HAP-1 (cell line): ENCODE measurements at regions not wholly inside any gene's neighbourhood (a gene's known extent, or its start where the extent isn't known, plus 50 kb on each side); places are given as distances from the start of the nearest gene placed in this dataset.

Source experiments
- DNase-seq, 2 experiments: peaks; one replicate each; pipeline ENCODE4 v3.0.0-alpha.2; 2016 to 2020; ENCODE audit warnings: low spot score in 2 of 2
- H3K27me3 ChIP-seq: fragments of 250-450 bp; sonication (Bioruptor Pico); 2 replicates; pipeline ENCODE4 v1.5.1; 2020; ENCODE audit warnings: low read depth, mild to moderate bottlenecking, moderate library complexity
- H3K36me3 ChIP-seq: fragments of 250-450 bp; sonication (Bioruptor Pico); replicated peaks from 2 replicates; pipeline ENCODE4 v1.5.1; 2020; ENCODE audit warnings: mild to moderate bottlenecking
- H3K4me1 ChIP-seq: fragments of 250-450 bp; sonication (Bioruptor Pico); 2 replicates; pipeline ENCODE4 v1.5.1; 2020; ENCODE audit warnings: mild to moderate bottlenecking
- H3K4me3 ChIP-seq: fragments of 250-450 bp; sonication (Bioruptor Pico); 2 replicates; pipeline ENCODE4 v1.5.1; 2020; ENCODE audit warnings: mild to moderate bottlenecking, moderate library complexity
- H3K9me3 ChIP-seq: fragments of 250-450 bp; sonication (Bioruptor Pico); 2 replicates; pipeline ENCODE4 v1.5.1; 2020; ENCODE audit warnings: mild to moderate bottlenecking, moderate library complexity
- in situ Hi-C: fragments of 300-500 bp; cut with MboI; formaldehyde crosslinking; loops from 3 replicates; pipeline ENCODE4 v1.14.3; 2020; ENCODE audit warnings: low sequenced_read_pairs, inconsistent platforms, mixed read lengths

DNA sequence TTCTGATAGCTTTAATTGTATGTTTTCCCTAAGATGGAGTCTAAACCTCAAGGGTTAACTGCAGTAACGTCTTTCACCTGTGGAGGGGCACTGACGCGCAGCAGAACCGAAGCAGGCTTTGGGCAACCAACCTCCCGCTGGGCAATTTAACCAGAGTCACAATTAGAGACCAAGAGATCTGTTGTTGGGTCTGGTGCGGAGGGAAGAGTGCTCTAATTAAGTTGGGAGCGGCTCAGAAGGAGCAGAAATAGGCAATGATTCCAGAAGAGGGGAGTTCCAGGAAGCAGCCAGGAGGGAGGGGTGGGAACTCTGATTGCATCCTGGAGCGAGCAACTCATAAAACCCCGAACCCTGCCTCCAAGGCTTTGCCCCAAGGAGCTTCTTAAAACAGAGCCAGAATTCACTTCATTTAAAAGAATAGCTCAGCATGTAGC is 245.8 kb downstream of the PAX3 start:
- Histone ChIP-seq H3K27me3 (peaks cover 22% of the 10 kb centered on the region), H3K9me3 (no peaks in the 10 kb centered on the region), H3K4me3 (no peak overlapping the region), H3K36me3 (no peaks in the 10 kb centered on the region), H3K4me1 (no peaks in the 10 kb centered on the region)
- DNase-seq: peak in 1 of 2 experiments; percentile 58
- in situ Hi-C loops: loop anchor here (25.0 kb wide), 1 partner anchor 259 kb away; a partner anchor contains a TSS

DNA sequence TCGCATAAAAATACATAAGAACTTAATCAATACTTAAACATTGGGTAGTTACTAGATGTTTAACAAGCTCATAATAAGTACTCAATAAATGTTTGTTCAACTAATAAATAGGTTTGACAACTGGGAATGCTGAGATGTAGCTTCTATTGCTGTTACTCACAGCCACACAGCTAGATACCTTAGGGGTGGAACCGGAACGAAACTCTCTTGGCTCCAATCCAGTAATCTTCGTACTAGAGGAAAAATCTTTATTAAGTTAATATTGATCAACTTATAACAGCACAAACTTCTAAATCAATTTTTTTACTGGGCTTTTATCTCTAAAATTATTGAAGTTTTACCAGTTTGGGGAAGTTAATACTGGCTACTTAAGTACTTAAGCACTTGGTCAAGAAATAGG is 247.8 kb downstream of the PAX3 start:
- in situ Hi-C loops: loop anchor here (25.0 kb wide), 1 partner anchor 261 kb away; a partner anchor contains a TSS
- Histone ChIP-seq H3K27me3 (peaks cover 21% of the 10 kb centered on the region), H3K36me3 (no peaks in the 10 kb centered on the region), H3K4me1 (no peaks in the 10 kb centered on the region), H3K9me3 (no peaks in the 10 kb centered on the region), H3K4me3 (no peak overlapping the region)
- DNase-seq: no peak

DNA sequence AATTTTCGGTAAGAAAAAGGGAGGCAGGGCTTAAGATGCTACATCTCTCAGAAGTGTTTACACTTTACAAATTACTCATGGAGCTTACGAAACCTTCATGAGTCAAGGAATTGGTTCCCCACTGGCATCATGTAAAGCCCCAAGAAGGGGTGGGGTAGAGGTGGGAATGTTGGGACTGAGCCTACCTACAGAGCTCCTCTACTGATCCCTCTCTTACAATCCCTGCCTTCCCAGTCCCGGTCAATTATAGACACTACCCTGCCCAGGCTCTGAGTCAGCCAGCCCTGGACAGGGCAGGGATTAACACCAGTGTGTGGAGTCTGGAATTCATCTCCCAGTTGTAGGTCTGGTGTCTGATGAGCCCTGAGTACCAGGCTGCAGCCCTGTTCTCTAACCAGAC is 248.9 kb downstream of the PAX3 start:
- in situ Hi-C loops: loop anchor here (10.0 to 25.0 kb wide), 2 partner anchors 262 to 515 kb away; a partner anchor contains a TSS
- Histone ChIP-seq H3K36me3 (no peaks in the 10 kb centered on the region), H3K27me3 (peaks cover 16% of the 10 kb centered on the region), H3K9me3 (no peaks in the 10 kb centered on the region), H3K4me1 (no peaks in the 10 kb centered on the region), H3K4me3 (no peak overlapping the region)
- no peak for DNase-seq

DNA sequence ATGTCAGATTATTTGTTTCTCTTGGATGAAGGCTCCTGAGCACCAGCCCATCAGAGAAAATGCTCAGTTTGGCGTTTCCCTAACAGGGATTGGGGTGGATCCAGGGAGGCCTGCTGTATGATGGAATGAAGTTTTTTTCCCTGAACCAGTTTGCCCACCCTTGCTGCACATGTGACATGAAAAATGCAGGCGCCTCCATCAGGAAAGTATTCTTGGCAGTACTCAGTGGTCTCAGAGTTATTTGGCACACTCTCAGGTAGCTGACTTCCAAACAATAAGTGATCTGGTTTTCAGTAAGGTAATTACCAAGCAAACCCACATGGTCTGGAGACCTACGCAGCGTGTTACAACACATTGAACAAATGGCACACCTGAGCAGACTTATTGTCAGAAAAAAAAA is 254.9 kb downstream of the PAX3 start:
- in situ Hi-C loops: loop anchor here (10.0 kb wide), 1 partner anchor 521 kb away; no protein-coding TSS in a partner anchor
- Histone ChIP-seq H3K4me3 (no peak overlapping the region), H3K36me3 (no peaks in the 10 kb centered on the region), H3K4me1 (0 out of 2 replicates have a peak, but pooled peaks cover 2% of the 10 kb centered on the region), H3K9me3 (no peaks in the 10 kb centered on the region), H3K27me3 (peaks cover 8% of the 10 kb centered on the region)
- DNase-seq: no peak

DNA sequence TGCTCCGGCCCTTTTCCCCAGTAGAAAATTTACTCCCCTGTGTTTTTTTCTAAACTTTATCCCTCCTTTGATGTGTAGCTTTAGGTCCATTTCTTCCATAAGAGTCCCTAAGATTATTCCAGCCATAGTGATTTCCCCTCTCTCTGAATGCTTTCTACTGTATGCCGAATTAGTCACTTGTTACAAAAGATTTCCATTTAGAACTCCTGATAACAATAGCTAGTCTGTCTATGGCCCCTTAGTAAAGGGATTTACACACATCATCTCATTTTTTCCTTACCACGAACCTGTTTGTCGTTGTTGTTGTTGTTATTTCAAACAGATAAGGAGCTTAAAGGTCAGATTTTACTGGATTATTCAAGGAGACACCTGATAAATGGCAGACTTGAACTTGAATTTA is 256.1 kb downstream of the PAX3 start:
- in situ Hi-C loops: loop anchor here (10.0 kb wide), 1 partner anchor 522 kb away; no protein-coding TSS in a partner anchor
- peaks cover 4% of the 10 kb centered on the region for H3K27me3 ChIP-seq
- no peak overlapping the region for H3K4me3 ChIP-seq
- DNase-seq: no peak
- 0 out of 2 replicates have a peak, but pooled peaks cover 2% of the 10 kb centered on the region for H3K4me1 ChIP-seq
- H3K36me3 ChIP-seq: no peaks in the 10 kb centered on the region
- H3K9me3 ChIP-seq: no peaks in the 10 kb centered on the region

DNA sequence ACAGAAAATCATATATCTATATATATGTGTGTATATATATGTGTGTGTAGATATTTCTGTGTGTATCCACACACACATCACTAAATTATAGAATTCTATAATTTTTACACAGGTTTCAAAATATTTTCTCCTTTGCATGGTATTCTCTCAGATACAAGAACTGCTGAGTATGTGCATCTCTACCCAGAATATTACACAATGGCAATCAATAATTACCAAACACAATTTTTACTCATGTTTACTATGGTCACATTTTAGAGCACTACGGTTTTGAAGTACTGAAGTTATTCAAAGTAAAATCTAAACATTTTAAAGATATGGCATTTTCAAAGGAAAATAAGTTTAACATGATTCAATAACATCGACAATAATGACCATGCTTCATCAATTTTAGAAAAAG is 258.5 kb downstream of the PAX3 start:
- H3K27me3 ChIP-seq: no peaks in the 10 kb centered on the region
- DNase-seq: no peak
- 0 out of 2 replicates have a peak, but pooled peaks cover 2% of the 10 kb centered on the region for H3K4me1 ChIP-seq
- no peak overlapping the region for H3K4me3 ChIP-seq
- in situ Hi-C loops: loop anchor here (10.0 kb wide), 1 partner anchor 524 kb away; no protein-coding TSS in a partner anchor
- no peaks in the 10 kb centered on the region for H3K9me3 ChIP-seq
- H3K36me3 ChIP-seq: no peaks in the 10 kb centered on the region

DNA sequence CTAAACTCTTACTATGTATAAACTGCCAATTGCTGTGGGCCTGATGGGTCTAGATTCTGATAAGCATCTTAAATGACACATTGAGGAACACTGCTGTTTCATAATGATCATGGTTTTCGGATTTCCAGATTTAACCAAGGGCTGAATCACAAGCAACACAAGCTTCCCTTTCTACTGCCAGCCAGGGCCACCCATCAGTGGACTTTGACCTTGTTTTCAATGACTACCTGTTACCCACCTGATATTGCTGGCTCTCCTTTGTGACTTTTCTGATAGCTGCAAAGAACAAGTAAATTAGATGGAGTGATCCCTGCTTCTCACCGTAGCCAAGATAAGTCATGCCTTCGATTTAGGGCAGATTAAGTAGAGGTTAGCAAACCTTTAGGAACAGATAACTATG is 259.0 kb downstream of the PAX3 start:
- DNase-seq: no peak
- Histone ChIP-seq H3K9me3 (no peaks in the 10 kb centered on the region), H3K4me3 (no peak overlapping the region), H3K36me3 (no peaks in the 10 kb centered on the region), H3K27me3 (no peaks in the 10 kb centered on the region), H3K4me1 (0 out of 2 replicates have a peak, but pooled peaks cover 2% of the 10 kb centered on the region)
- in situ Hi-C loops: loop anchor here (10.0 kb wide), 1 partner anchor 525 kb away; no protein-coding TSS in a partner anchor

DNA sequence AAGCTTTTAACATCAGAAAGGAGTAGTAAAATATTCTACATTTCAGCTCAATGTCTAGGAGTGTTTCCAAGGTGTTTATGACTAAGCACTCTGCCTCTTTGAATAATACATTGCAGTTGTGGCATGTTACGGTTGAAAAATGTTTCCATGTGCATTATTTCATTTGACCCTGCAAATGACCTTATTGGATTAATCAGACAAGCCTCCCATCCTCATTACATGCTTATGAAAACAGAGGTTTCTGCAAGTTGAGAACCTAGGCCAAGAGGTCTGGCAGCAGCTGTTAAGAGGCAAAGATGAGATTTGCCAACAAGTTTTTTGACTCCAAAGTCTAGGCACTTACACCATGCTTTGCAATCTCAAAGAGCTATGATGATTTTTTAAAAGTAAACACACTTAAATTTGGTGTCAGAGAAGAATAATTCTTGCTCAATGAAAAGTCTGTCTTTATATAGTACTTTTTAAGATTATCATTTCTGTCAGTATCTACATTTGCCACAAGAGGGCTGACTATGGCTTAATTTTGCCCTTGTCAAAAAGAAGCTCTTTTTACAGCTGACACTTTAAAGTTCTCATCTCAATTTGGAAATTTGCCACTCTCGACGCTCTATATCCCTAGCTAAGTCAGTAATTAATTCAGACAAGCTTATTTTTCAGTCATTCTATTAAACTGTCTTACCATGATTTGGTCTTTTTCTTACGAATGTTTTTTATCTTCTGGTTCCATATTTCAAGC is 260.6 kb downstream of the PAX3 start:
- Histone ChIP-seq H3K36me3 (no peaks in the 10 kb centered on the region), H3K9me3 (no peaks in the 10 kb centered on the region), H3K4me1 (0 out of 2 replicates have a peak, but pooled peaks cover 2% of the 10 kb centered on the region), H3K4me3 (no peak overlapping the region), H3K27me3 (no peaks in the 10 kb centered on the region)
- peak in 1 of 2 experiments; percentile 26 for DNase-seq
- in situ Hi-C loops: no loop called here

DNA sequence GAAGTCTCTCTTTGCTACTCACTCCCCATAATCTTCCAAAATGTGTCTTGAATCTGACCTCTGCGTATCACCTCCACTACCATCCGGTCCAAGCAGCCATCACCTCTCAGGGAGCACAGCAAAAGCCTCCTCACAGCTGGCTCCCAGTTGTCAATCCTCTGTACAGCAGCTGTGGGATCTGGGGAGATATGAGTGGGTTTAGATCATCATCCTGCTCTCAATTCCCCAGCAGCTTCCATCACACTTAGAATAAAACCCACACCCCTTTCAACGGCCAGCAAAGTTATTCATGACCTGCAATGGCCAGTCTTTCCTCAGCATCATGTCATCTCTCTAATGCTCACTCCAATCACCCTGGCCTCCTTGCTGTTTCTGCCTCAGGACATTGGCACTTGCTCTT is 261.6 kb downstream of the PAX3 start:
- no peak for DNase-seq
- Histone ChIP-seq H3K9me3 (no peaks in the 10 kb centered on the region), H3K36me3 (no peaks in the 10 kb centered on the region), H3K27me3 (no peaks in the 10 kb centered on the region), H3K4me1 (no peaks in the 10 kb centered on the region), H3K4me3 (no peak overlapping the region)
- in situ Hi-C loops: no loop called here

DNA sequence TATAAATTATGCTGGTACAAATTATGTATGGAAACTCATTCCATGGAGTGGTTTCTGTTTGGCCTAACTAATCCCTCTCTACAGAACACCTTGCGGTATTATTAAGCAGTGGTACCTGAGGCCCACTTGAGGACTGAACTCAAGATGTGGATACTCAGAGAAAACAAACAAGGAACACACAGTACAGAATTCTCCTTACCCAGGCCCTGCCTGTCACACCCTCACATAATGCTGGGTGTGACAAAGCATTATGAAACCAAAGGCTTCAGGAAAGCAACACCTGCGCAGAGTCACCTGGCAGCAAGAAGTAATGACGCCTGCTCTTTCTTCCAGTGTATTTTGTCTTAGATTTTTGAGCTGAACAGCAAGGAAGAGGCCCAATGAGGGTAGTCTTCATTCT is 264.7 kb downstream of the PAX3 start:
- in situ Hi-C loops: no loop called here
- no peaks in the 10 kb centered on the region for H3K9me3 ChIP-seq

DNA sequence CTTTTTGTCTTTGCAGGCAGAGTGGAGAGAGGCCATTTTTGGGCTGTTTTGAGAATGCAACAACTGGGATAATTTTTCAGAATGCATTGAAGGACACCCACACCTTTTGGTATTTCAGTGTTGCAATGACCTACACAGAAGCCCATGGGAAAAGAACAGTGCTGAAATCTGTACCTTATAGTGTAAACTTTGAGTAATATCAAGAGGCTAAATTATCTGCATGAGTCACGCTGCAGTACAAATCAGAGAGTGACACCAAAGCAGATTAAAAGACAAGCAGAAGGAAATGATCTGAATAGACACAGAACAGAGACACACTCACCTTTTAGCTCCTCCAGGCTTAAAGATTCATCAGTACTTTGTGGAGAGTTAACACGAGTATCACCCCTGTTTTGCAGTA is 265.3 kb downstream of the PAX3 start:
- Histone ChIP-seq H3K27me3 (no peaks in the 10 kb centered on the region), H3K36me3 (no peaks in the 10 kb centered on the region), H3K4me1 (no peaks in the 10 kb centered on the region), H3K9me3 (no peaks in the 10 kb centered on the region), H3K4me3 (no peak overlapping the region)
- no peak for DNase-seq
- in situ Hi-C loops: no loop called here

More for the DNA sequence above, 264.7 kb downstream of the PAX3 start:
- Histone ChIP-seq H3K4me1 (no peaks in the 10 kb centered on the region), H3K27me3 (no peaks in the 10 kb centered on the region), H3K36me3 (no peaks in the 10 kb centered on the region), H3K4me3 (no peak overlapping the region)
- DNase-seq: no peak

DNA sequence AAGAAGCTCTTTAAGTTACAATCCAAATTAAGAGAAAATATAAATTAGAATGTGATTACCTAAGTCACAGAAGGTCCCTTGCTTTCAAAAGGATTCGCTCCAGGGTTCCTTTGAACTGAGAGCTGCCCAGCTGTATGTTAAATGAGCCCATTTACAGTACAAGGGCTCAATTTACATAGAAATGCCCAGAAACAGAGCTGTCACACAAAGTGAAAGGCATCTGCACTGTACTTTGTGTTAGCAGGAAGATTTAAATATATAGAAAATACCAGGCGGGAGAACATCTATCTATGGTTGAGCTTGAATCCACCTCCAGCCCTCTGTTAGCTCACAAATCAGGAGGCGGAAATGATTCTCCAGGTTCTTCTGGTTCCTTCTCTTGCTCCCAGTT is 272.9 kb downstream of the PAX3 start:
- peaks cover 15% of the 10 kb centered on the region for H3K4me1 ChIP-seq
- H3K27me3 ChIP-seq: no peaks in the 10 kb centered on the region
- DNase-seq: peak; percentile 58 to 88
- no peak overlapping the region for H3K4me3 ChIP-seq
- H3K9me3 ChIP-seq: no peaks in the 10 kb centered on the region
- in situ Hi-C loops: no loop called here
- H3K36me3 ChIP-seq: no peaks in the 10 kb centered on the region

DNA sequence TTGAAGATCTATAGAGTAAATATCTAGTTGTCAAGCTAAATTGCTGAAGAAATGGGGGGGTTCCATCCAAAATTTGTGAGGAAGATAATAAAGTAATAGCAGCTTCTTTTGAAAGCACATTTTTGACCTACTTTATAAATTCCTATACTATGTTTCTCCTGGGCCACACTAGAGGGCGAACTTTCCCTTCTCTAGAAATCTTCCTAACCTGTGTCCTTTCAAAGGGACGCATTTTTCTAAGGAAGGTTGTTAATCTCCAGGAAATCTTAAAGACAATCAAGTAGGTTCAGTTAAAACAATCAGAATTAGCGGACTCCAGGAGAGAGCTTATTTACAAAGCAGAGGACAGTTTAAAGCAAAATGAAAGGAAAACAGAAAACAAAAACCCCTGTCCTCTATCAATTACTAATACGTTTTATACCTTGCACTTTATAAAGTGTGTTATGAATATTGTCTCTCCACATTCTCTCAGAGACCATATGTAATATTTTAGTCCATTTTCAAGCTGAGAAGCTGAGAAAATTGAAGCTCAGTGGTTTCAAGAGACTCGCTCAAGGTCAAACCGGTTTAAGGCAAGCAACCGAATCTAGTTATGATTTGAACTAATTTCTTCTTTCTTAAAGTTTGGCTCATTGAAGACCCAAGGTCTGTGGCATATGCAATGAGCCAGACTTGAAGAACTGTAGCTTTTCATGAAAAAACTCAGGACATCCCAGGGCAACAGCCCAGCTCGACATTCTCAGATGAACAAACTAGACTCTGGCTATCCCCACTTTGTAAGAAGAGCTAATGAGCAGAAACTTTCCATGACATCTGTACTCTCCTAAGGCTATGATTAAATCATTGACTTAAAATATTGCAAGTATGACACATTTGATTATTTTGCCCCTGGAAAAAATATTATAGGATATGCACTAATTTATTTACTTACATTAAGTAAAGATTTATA is 273.6 kb downstream of the PAX3 start:
- DNase-seq: peak; percentile 48 to 75
- no peaks in the 10 kb centered on the region for H3K9me3 ChIP-seq

More for the DNA sequence above, 273.6 kb downstream of the PAX3 start:
- Histone ChIP-seq H3K4me1 (peaks cover 15% of the 10 kb centered on the region), H3K36me3 (no peaks in the 10 kb centered on the region), H3K4me3 (no peak overlapping the region), H3K27me3 (no peaks in the 10 kb centered on the region)
- in situ Hi-C loops: no loop called here
